B cell (primary cell): ENCODE measurements at regions not wholly inside any gene's neighbourhood (a gene's known extent, or its start where the extent isn't known, plus 50 kb on each side); places are given as distances from the start of the nearest gene placed in this dataset.

ENCODE experiments used
- ATAC-seq: fragments of 200-7000 bp; cut with Tn5 transposase; one replicate; pipeline ENCODE4 v1.10.0; 2021; ENCODE audit warnings: low read depth, mild to moderate bottlenecking, moderate number of reproducible peaks, moderate library complexity
- CTCF ChIA-PET: fragments of 350-600 bp; sonication (Branson Sonifier 250); formaldehyde crosslinking; loops from one replicate; lab custom pipeline; 2021; ENCODE audit warnings: antibody characterized with exemption, inconsistent platforms; lab: Charles Lee
- POLR2A ChIA-PET: fragments of 350-600 bp; sonication (Branson Sonifier 250); formaldehyde crosslinking; loops from one replicate; lab custom pipeline; 2021; ENCODE audit warnings: antibody characterized with exemption; lab: Charles Lee
- DNase-seq: peaks from one replicate; pipeline ENCODE4 v3.0.0; 2013
- H2AFZ ChIP-seq: 2 replicates; pipeline ENCODE4 v1.6.1; 2012; ENCODE audit warnings: mild to moderate bottlenecking, low read depth, low read length; ENCODE audit not compliant: insufficient read depth, poor library complexity, severe bottlenecking
- H3K27ac ChIP-seq, 2 donors: 1 replicate in 1 of 2; 2 replicates in 1 of 2; pipeline ENCODE4 v1.5.1; 2012 to 2013; ENCODE audit warnings: low read length in 2 of 2, mild to moderate bottlenecking in 2 of 2, moderate library complexity in 1 of 2
- H3K27me3 ChIP-seq, 4 experiments: fragments of 200-600 bp in 1 of 4; sonication (generic) in 1 of 4; replicated peaks in 1 of 4; 1 replicate in 2 of 4; 2 replicates in 2 of 4; pipeline versions ENCODE4 v1.6.1 to v1.7.0; 2013 to 2016; ENCODE audit warnings: low read length in 3 of 4, mild to moderate bottlenecking in 2 of 4, mixed read lengths in 1 of 4, moderate library complexity in 1 of 4; ENCODE audit not compliant: insufficient read depth in 4 of 4, control insufficient read depth in 3 of 4; ENCODE audit errors: control extremely low read depth in 1 of 4
- H3K36me3 ChIP-seq, 2 experiments: replicated peaks in 1 of 2; 1 replicate in 1 of 2; 2 replicates in 1 of 2; pipeline versions ENCODE4 v1.6.1 to v1.7.1; 2013; ENCODE audit warnings: low read length in 1 of 2; ENCODE audit not compliant: insufficient read depth in 2 of 2, control insufficient read depth in 1 of 2; ENCODE audit errors: control extremely low read depth in 1 of 2, extremely low read depth in 1 of 2
- H3K4me1 ChIP-seq, 2 donors: fragments of 200-600 bp in 1 of 2; sonication (generic) in 1 of 2; 1 replicate in 1 of 2; 2 replicates in 1 of 2; pipeline versions ENCODE4 v1.5.1 to v1.6.1; 2013 to 2017; ENCODE audit warnings: low read length in 2 of 2; ENCODE audit not compliant: control insufficient read depth in 2 of 2, insufficient read depth in 2 of 2
- H3K4me2 ChIP-seq: replicated peaks from 2 replicates; pipeline ENCODE3; 2012; ENCODE audit warnings: mild to moderate bottlenecking, low read depth, low read length; ENCODE audit not compliant: poor library complexity, severe bottlenecking
- H3K4me3 ChIP-seq, 5 experiments: fragments of 200-600 bp in 1 of 5; sonication (generic) in 1 of 5; 1 replicate in 3 of 5; 2 replicates in 2 of 5; pipeline versions ENCODE4 v1.5.1 to v1.7.0; 2011 to 2016; ENCODE audit warnings: low read length in 4 of 5, mild to moderate bottlenecking in 4 of 5, low read depth in 2 of 5, control low read depth in 1 of 5, moderate library complexity in 1 of 5; ENCODE audit not compliant: insufficient read depth in 1 of 5; ENCODE audit errors: control extremely low read depth in 1 of 5, extremely low read depth in 1 of 5
- H3K79me2 ChIP-seq: fragments of 200-600 bp; sonication (generic); one replicate; pipeline ENCODE4 v1.6.0; 2016; ENCODE audit warnings: low read length; ENCODE audit not compliant: control insufficient read depth, insufficient read depth
- H3K9ac ChIP-seq: fragments of 200-600 bp; sonication (generic); 2 replicates; pipeline ENCODE4 v1.6.1; 2017; ENCODE audit warnings: mild to moderate bottlenecking, low read length, moderate library complexity
- H3K9me3 ChIP-seq, 3 donors: one replicate each; pipeline versions ENCODE4 v1.6.1 to v1.7.1; 2013; ENCODE audit warnings: low read length in 2 of 3; ENCODE audit not compliant: control insufficient read depth in 2 of 3, insufficient read depth in 1 of 3; ENCODE audit errors: control extremely low read depth in 1 of 3
- H4K20me1 ChIP-seq: 2 replicates; pipeline ENCODE4 v1.6.0; 2012; ENCODE audit warnings: mild to moderate bottlenecking, low read length; ENCODE audit not compliant: insufficient read depth, control insufficient read depth, poor library complexity, severe bottlenecking
- H3K27ac Mint-ChIP-seq: one replicate; pipeline ENCODE4 v1.8.0; 2021; ENCODE audit warnings: mixed read lengths
- H3K27me3 Mint-ChIP-seq: one replicate; pipeline ENCODE4 v1.8.0; 2021; ENCODE audit warnings: mixed read lengths
- H3K4me1 Mint-ChIP-seq: one replicate; pipeline ENCODE4 v1.8.0; 2021; ENCODE audit warnings: mixed read lengths
- H3K4me3 Mint-ChIP-seq: one replicate; pipeline ENCODE4 v1.8.0; 2021; ENCODE audit warnings: mixed read lengths
- H3K9me3 Mint-ChIP-seq: one replicate; pipeline ENCODE4 v1.8.0; 2022; ENCODE audit warnings: mixed read lengths; ENCODE audit not compliant: insufficient read depth
- CTCF ChIP-seq: fragments of 200-600 bp; IDR thresholded peaks from one replicate; pipeline ENCODE4 v1.8.0; 2022; ENCODE audit warnings: antibody characterized with exemption, mild to moderate bottlenecking
- EZH2 ChIP-seq: IDR thresholded peaks from 2 replicates; pipeline ENCODE4 v1.6.1; 2012; ENCODE audit warnings: borderline replicate concordance, low read depth, mild to moderate bottlenecking, moderate library complexity, low read length; ENCODE audit not compliant: insufficient read depth, poor library complexity, severe bottlenecking
- WGBS: methylation state at CpG from one replicate; pipeline ENCODE4 v1.1.5; 2013; ENCODE audit warnings: missing lambda C conversion rate; ENCODE audit not compliant: insufficient coverage; 5-methylcytosine and 5-hydroxymethylcytosine counted together
- intact Hi-C: fragments of 100-400 bp; cut with micrococcal nuclease; formaldehyde crosslinking; loops from one replicate; pipeline ENCODE4 v1.10.0; 2022

GRCh38 chr9:79471580-79472543 is 99.9 kb upstream of the TLE4 start:
- POLR2A ChIA-PET, result no interaction called here
- TF ChIP-seq EZH2 (no peak), CTCF (no peak)
- Histone ChIP-seq H3K4me3 (no peak overlapping the region), H3K27ac (no peak overlapping the region), H3K4me1 (no peaks in the 10 kb centered on the region), H3K4me2 (no peak overlapping the region), H2AFZ (no peak overlapping the region), H3K27me3 (no peaks in the 10 kb centered on the region), H3K36me3 (no peaks in the 10 kb centered on the region), H3K79me2 (no peaks in the 10 kb centered on the region), H3K9me3 (peaks cover 0 to 5% (median 0%) of the 10 kb centered on the region in 3 donors), H4K20me1 (no peaks in the 10 kb centered on the region), H3K9ac (no peak overlapping the region)
- Mint-ChIP-seq H3K4me1 (no peaks in the 10 kb centered on the region), H3K27me3 (no peaks in the 10 kb centered on the region), H3K27ac (no peak overlapping the region), H3K9me3 (no peaks in the 10 kb centered on the region), H3K4me3 (no peak overlapping the region)
- CTCF ChIA-PET, result interaction anchor here (0.6 kb wide), 1 partner anchor 704 kb away, joined by 3 read pairs; no protein-coding TSS in a partner anchor
- no peak for ATAC-seq
- DNase-seq, result peak; percentile 6
- no CpG with 5 or more reads among the region's 2 CpGs for WGBS
- intact Hi-C loops, result no loop called here

GRCh38 chr9:79473704-79474103 is 98.1 kb upstream of the TLE4 start:
- DNase-seq, result no peak
- no peaks in the 10 kb centered on the region for H3K79me2 ChIP-seq
- H2AFZ ChIP-seq, result no peak overlapping the region
- no peak overlapping the region for H3K9ac ChIP-seq
- no CpG with 5 or more reads among the region's 1 CpG for WGBS
- H3K9me3 Mint-ChIP-seq, result no peaks in the 10 kb centered on the region
- no peak for TF ChIP-seq EZH2
- TF ChIP-seq CTCF, result no peak
- H3K27ac ChIP-seq, result no peak overlapping the region
- H3K27me3 ChIP-seq, result no peaks in the 10 kb centered on the region
- no peak overlapping the region for H3K4me3 ChIP-seq
- H3K27ac Mint-ChIP-seq, result no peak overlapping the region
- no peak overlapping the region for H3K4me2 ChIP-seq
- no peaks in the 10 kb centered on the region for H3K27me3 Mint-ChIP-seq
- ChIA-PET POLR2A (no interaction called here), CTCF (no interaction called here)
- no peak for ATAC-seq
- peaks cover 0 to 5% (median 0%) of the 10 kb centered on the region in 3 donors for H3K9me3 ChIP-seq
- H4K20me1 ChIP-seq, result no peaks in the 10 kb centered on the region
- H3K4me1 Mint-ChIP-seq, result no peaks in the 10 kb centered on the region
- intact Hi-C loops, result no loop called here
- no peaks in the 10 kb centered on the region for H3K36me3 ChIP-seq
- H3K4me3 Mint-ChIP-seq, result no peak overlapping the region
- H3K4me1 ChIP-seq, result no peaks in the 10 kb centered on the region
